Large intestine (tissue), 3 donors: ENCODE measurements at regions not wholly inside any gene's neighbourhood (a gene's known extent, or its start where the extent isn't known, plus 50 kb on each side); places are given as distances from the start of the nearest gene placed in this dataset.
"Not testable (repeated sequence)": the region's sequence is repeated elsewhere in the genome, so short reads cannot be mapped to it uniquely, and the experiment has no call there.

Experiments
- DNase-seq, 2 donors: peaks; one replicate each; pipeline versions ENCODE4 v3.0.0 to v3.0.0-alpha.2; 2013
- H3K27ac ChIP-seq: one replicate; pipeline ENCODE4 v1.5.1; 2013; ENCODE audit warnings: low read length
- H3K27me3 ChIP-seq: 2 replicates; pipeline ENCODE4 v1.6.1; 2013; ENCODE audit warnings: low read length; ENCODE audit not compliant: control insufficient read depth, insufficient read depth
- H3K36me3 ChIP-seq: 2 replicates; pipeline ENCODE4 v1.6.1; 2013; ENCODE audit warnings: low read length; ENCODE audit not compliant: control insufficient read depth, insufficient read depth
- H3K4me1 ChIP-seq: one replicate; pipeline ENCODE4 v1.6.1; 2013; ENCODE audit warnings: low read length; ENCODE audit not compliant: control insufficient read depth, insufficient read depth
- H3K4me3 ChIP-seq: one replicate; pipeline ENCODE4 v1.5.1; 2013; ENCODE audit warnings: low read length
- H3K9me3 ChIP-seq: one replicate; pipeline ENCODE4 v1.6.1; 2013; ENCODE audit warnings: mild to moderate bottlenecking, low read depth, low read length, moderate library complexity; ENCODE audit not compliant: control insufficient read depth
- WGBS: methylation state at CpG from one replicate; pipeline ENCODE4 v1.1.5; 2013; ENCODE audit warnings: low lambda C conversion rate; ENCODE audit not compliant: insufficient coverage; 5-methylcytosine and 5-hydroxymethylcytosine counted together

GRCh38 chr14:104403421-104404220 lies 175.9 kb upstream of the C14orf180 start:
- no peaks in the 10 kb centered on the region for H3K27me3 ChIP-seq
- no peak overlapping the region for H3K4me3 ChIP-seq
- no peaks in the 10 kb centered on the region for H3K36me3 ChIP-seq
- no peaks in the 10 kb centered on the region for H3K4me1 ChIP-seq
- no peak overlapping the region for H3K27ac ChIP-seq
- DNase-seq: no peak
- WGBS: no CpG with 5 or more reads among the region's 11 CpGs
- no peaks in the 10 kb centered on the region for H3K9me3 ChIP-seq

GRCh38 chr14:104404922-104405321 lies 174.6 kb upstream of the C14orf180 start:
- no peak for DNase-seq
- H3K4me1 ChIP-seq: no peaks in the 10 kb centered on the region
- no peaks in the 10 kb centered on the region for H3K27me3 ChIP-seq
- no CpG with 5 or more reads among the region's 7 CpGs for WGBS
- no peak overlapping the region for H3K27ac ChIP-seq
- H3K9me3 ChIP-seq: no peaks in the 10 kb centered on the region
- no peak overlapping the region for H3K4me3 ChIP-seq
- no peaks in the 10 kb centered on the region for H3K36me3 ChIP-seq

GRCh38 chr14:104405360-104406226 lies 174.0 kb upstream of the C14orf180 start:
- H3K27ac ChIP-seq: no peak overlapping the region
- H3K4me3 ChIP-seq: no peak overlapping the region
- no CpG with 5 or more reads among the region's 9 CpGs for WGBS
- no peak for DNase-seq
- no peaks in the 10 kb centered on the region for H3K4me1 ChIP-seq
- H3K27me3 ChIP-seq: no peaks in the 10 kb centered on the region
- no peaks in the 10 kb centered on the region for H3K9me3 ChIP-seq
- no peaks in the 10 kb centered on the region for H3K36me3 ChIP-seq

- DNase-seq: no peak
- no peaks in the 10 kb centered on the region for H3K9me3 ChIP-seq
- H3K27me3 ChIP-seq: no peaks in the 10 kb centered on the region
- no peaks in the 10 kb centered on the region for H3K36me3 ChIP-seq
- H3K4me3 ChIP-seq: no peak overlapping the region
- WGBS: 100% methylated on average over 1 of the region's 5 CpGs
- no peaks in the 10 kb centered on the region for H3K4me1 ChIP-seq
- no peak overlapping the region for H3K27ac ChIP-seq
These were observed 172.7 kb upstream of the C14orf180 start for GRCh38 chr14:104406831-104407230.

- H3K9me3 ChIP-seq: no peaks in the 10 kb centered on the region
- no peak overlapping the region for H3K4me3 ChIP-seq
- H3K27ac ChIP-seq: no peak overlapping the region
- H3K4me1 ChIP-seq: no peaks in the 10 kb centered on the region
- WGBS: no CpG with 5 or more reads among the region's 1 CpG
- H3K27me3 ChIP-seq: no peaks in the 10 kb centered on the region
- no peaks in the 10 kb centered on the region for H3K36me3 ChIP-seq
- DNase-seq: no peak
These were observed 163.2 kb upstream of the C14orf180 start for GRCh38 chr14:104416383-104416782.

GRCh38 chr14:104419865-104420505 lies 159.6 kb upstream of the C14orf180 start:
- H3K9me3 ChIP-seq: no peaks in the 10 kb centered on the region
- no peak for DNase-seq
- no peaks in the 10 kb centered on the region for H3K36me3 ChIP-seq
- H3K4me3 ChIP-seq: no peak overlapping the region
- H3K27ac ChIP-seq: no peak overlapping the region
- 67% methylated on average over 3 of the region's 6 CpGs for WGBS
- H3K4me1 ChIP-seq: peaks cover 4% of the 10 kb centered on the region
- no peaks in the 10 kb centered on the region for H3K27me3 ChIP-seq

GRCh38 chr14:104420523-104420922 lies 159.0 kb upstream of the C14orf180 start:
- H3K4me1 ChIP-seq, H3K27me3 ChIP-seq, H3K27ac ChIP-seq, DNase-seq, H3K36me3 ChIP-seq, H3K4me3 ChIP-seq, H3K9me3 ChIP-seq: not testable (repeated sequence)
- WGBS: no CpG with 5 or more reads among the region's 3 CpGs

- DNase-seq: no peak
- peaks cover 4% of the 10 kb centered on the region for H3K4me1 ChIP-seq
- H3K36me3 ChIP-seq: no peaks in the 10 kb centered on the region
- no peak overlapping the region for H3K27ac ChIP-seq
- H3K4me3 ChIP-seq: no peak overlapping the region
- no peaks in the 10 kb centered on the region for H3K9me3 ChIP-seq
- 100% methylated on average over 1 of the region's 13 CpGs for WGBS
- H3K27me3 ChIP-seq: no peaks in the 10 kb centered on the region
These were observed 158.6 kb upstream of the C14orf180 start for GRCh38 chr14:104420990-104421389.

- Histone ChIP-seq H3K9me3 (no peaks in the 10 kb centered on the region), H3K36me3 (no peaks in the 10 kb centered on the region), H3K4me3 (no peak overlapping the region), H3K4me1 (peaks cover 4% of the 10 kb centered on the region), H3K27ac (no peak overlapping the region), H3K27me3 (no peaks in the 10 kb centered on the region)
- DNase-seq: no peak
- WGBS: no CpG with 5 or more reads among the region's 4 CpGs
These were observed 158.2 kb upstream of the C14orf180 start for GRCh38 chr14:104421401-104421821.
